ENCODE measurements at regions not wholly inside any gene's neighbourhood (a gene's known extent, or its start where the extent isn't known, plus 50 kb on each side); places are given as distances from the start of the nearest gene placed in this dataset.
"Not testable (repeated sequence)": the region's sequence is repeated elsewhere in the genome, so short reads cannot be mapped to it uniquely, and the experiment has no call there.

GRCh38 chr3:168671091-168671490 is 575.4 kb upstream of the GOLIM4 start:
- ChIA-PET POLR2A (no interaction called here), CTCF (no interaction called here)
- H3K4me3 ChIP-seq (ENCODE audit: low read depth in 2 of 2, low read length in 1 of 2): no peak overlapping the region
- H3F3A ChIP-seq (replicated peaks; ENCODE audit: insufficient read depth): no peaks in the 10 kb centered on the region
- DNase-seq: no peak
- no peaks in the 10 kb centered on the region for H3K27me3 ChIP-seq (ENCODE audit: insufficient read depth)
- no peaks in the 10 kb centered on the region for H3K79me2 ChIP-seq (ENCODE audit: insufficient read depth)
- WGBS (ENCODE audit: low lambda C conversion rate): 67% methylated on average over 5 of the region's 5 CpGs
- no peak for TF ChIP-seq IRF3 (IDR thresholded peaks at IDR 0.05; ENCODE audit: low read depth, low read length)
- TF ChIP-seq NRF1 (IDR thresholded peaks at IDR 0.05; ENCODE audit: low read depth, low read length): no peak
- TF ChIP-seq RAD21 (IDR thresholded peaks at IDR 0.05; ENCODE audit: low read length): no peak
- no peak for TF ChIP-seq REST (IDR thresholded peaks at IDR 0.05; ENCODE audit: low read depth, low read length)
- no peak for TF ChIP-seq TEAD4 (IDR thresholded peaks at IDR 0.05; ENCODE audit: borderline replicate concordance, insufficient read depth)
- no peak for TF ChIP-seq TCF12 (IDR thresholded peaks at IDR 0.05)
- TF ChIP-seq POLR2AphosphoS5 (IDR thresholded peaks at IDR 0.05; ENCODE audit: low read depth, low read length): no peak
- TF ChIP-seq ZBTB33 (IDR thresholded peaks at IDR 0.05; ENCODE audit: borderline replicate concordance, low read depth): no peak
- no peak for TF ChIP-seq SIN3A (IDR thresholded peaks at IDR 0.05; ENCODE audit: borderline replicate concordance, low read depth, low read length)
- TF ChIP-seq ELF1 (IDR thresholded peaks at IDR 0.05): no peak
- no peaks in the 10 kb centered on the region for H3K9me2 ChIP-seq
- no peak overlapping the region for H3K27ac ChIP-seq (ENCODE audit: low read depth in 2 of 2, low read length in 1 of 2)
- H3K4me1 ChIP-seq (ENCODE audit: control insufficient read depth in 1 of 2, insufficient read depth in 2 of 2, low read depth in 1 of 2, low read length in 1 of 2): no peaks in the 10 kb centered on the region; a peak in 1 of 4 replicates
- H3K9me3 ChIP-seq: no peaks in the 10 kb centered on the region
- H3K9ac ChIP-seq: no peak overlapping the region
- H3K4me2 ChIP-seq: no peak overlapping the region
- H4K20me1 ChIP-seq (ENCODE audit: insufficient read depth): no peaks in the 10 kb centered on the region
- H3K36me3 ChIP-seq (replicated peaks in 1 of 2; ENCODE audit: control insufficient read depth in 1 of 2, insufficient read depth in 2 of 2, low read length in 1 of 2): no peaks in the 10 kb centered on the region
- no peak overlapping the region for H2AFZ ChIP-seq (ENCODE audit: low read depth)

GRCh38 chr3:168660879-168661657 is 565.3 kb upstream of the GOLIM4 start:
- 43% methylated on average over 6 of the region's 6 CpGs for WGBS (ENCODE audit: low lambda C conversion rate)
- H3K27me3 ChIP-seq (ENCODE audit: insufficient read depth); H3K9me2 ChIP-seq; H3K79me2 ChIP-seq (ENCODE audit: insufficient read depth); H3K36me3 ChIP-seq (replicated peaks in 1 of 2; ENCODE audit: control insufficient read depth in 1 of 2, insufficient read depth in 2 of 2, low read length in 1 of 2); H3K4me3 ChIP-seq (ENCODE audit: low read depth in 2 of 2, low read length in 1 of 2); H3K4me2 ChIP-seq; DNase-seq; H3K9ac ChIP-seq; POLR2A ChIA-PET; H3K9me3 ChIP-seq; H3K27ac ChIP-seq (ENCODE audit: low read depth in 2 of 2, low read length in 1 of 2); H2AFZ ChIP-seq (ENCODE audit: low read depth); H3F3A ChIP-seq (replicated peaks; ENCODE audit: insufficient read depth); H3K4me1 ChIP-seq (ENCODE audit: control insufficient read depth in 1 of 2, insufficient read depth in 2 of 2, low read depth in 1 of 2, low read length in 1 of 2); H4K20me1 ChIP-seq (ENCODE audit: insufficient read depth): not testable (repeated sequence)
- CTCF ChIA-PET: interaction anchor here (1.0 kb wide), 1 partner anchor 186 kb away, joined by 4 read pairs; no protein-coding TSS in a partner anchor

Data from SK-N-SH (cell line).